HG03159 (cell line): ENCODE measurements at regions not wholly inside any gene's neighbourhood (a gene's known extent, or its start where the extent isn't known, plus 50 kb on each side); places are given as distances from the start of the nearest gene placed in this dataset.
A peak's percentile ranks its signal among the peaks of the same experiment; 100 is the strongest.

Experiments used
- ATAC-seq: cut with Tn5 transposase; IDR thresholded peaks from one replicate; pipeline ENCODE4 v1.9.1; 2021; ENCODE audit warnings: mild to moderate bottlenecking, moderate library complexity; ENCODE audit not compliant: unreplicated experiment

- peak; percentile 34 for ATAC-seq
These were observed 94.4 kb upstream of the PRDM1 start for GRCh38 chr6:105991561-105992314.

- ATAC-seq: no peak
These were observed 96.0 kb upstream of the PRDM1 start for GRCh38 chr6:105990151-105990550.

GRCh38 chr6:105988812-105989577, 97.1 kb upstream of the PRDM1 start:
- no peak for ATAC-seq

GRCh38 chr6:105988321-105988720, 97.8 kb upstream of the PRDM1 start:
- no peak for ATAC-seq

GRCh38 chr6:105987516-105987915, 98.6 kb upstream of the PRDM1 start:
- no peak for ATAC-seq

- no peak for ATAC-seq
These were observed 99.1 kb upstream of the PRDM1 start for GRCh38 chr6:105986998-105987397.

GRCh38 chr6:105985816-105986632, 100.1 kb upstream of the PRDM1 start:
- no peak for ATAC-seq

- no peak for ATAC-seq
These were observed 100.9 kb upstream of the PRDM1 start for GRCh38 chr6:105985098-105985815.

- no peak for ATAC-seq
These were observed 102.4 kb upstream of the PRDM1 start for GRCh38 chr6:105983763-105984162.

GRCh38 chr6:105982761-105983540, 103.2 kb upstream of the PRDM1 start:
- no peak for ATAC-seq

GRCh38 chr6:105981888-105982358, 104.2 kb upstream of the PRDM1 start:
- no peak for ATAC-seq

GRCh38 chr6:105981002-105981887, 104.9 kb upstream of the PRDM1 start:
- ATAC-seq: no peak

- no peak for ATAC-seq
These were observed 107.2 kb upstream of the PRDM1 start for GRCh38 chr6:105978974-105979373.

GRCh38 chr6:105977934-105978504, 108.1 kb upstream of the PRDM1 start:
- no peak for ATAC-seq

- ATAC-seq: no peak
These were observed 111.2 kb upstream of the PRDM1 start for GRCh38 chr6:105974986-105975385.

- no peak for ATAC-seq
These were observed 113.7 kb upstream of the PRDM1 start for GRCh38 chr6:105972440-105972839.

- ATAC-seq: no peak
These were observed 117.4 kb upstream of the PRDM1 start for GRCh38 chr6:105968603-105969333.
